ENCODE measurements at regions not wholly inside any gene's neighbourhood (a gene's known extent, or its start where the extent isn't known, plus 50 kb on each side); places are given as distances from the start of the nearest gene placed in this dataset.
"Not testable (repeated sequence)": the region's sequence is repeated elsewhere in the genome, so short reads cannot be mapped to it uniquely, and the experiment has no call there.

GRCh38 chr5:7263398-7264015 lies 132.4 kb upstream of the ADCY2 start:
- H3K4me3 ChIP-seq (ENCODE audit: insufficient read depth, low read depth, low read length); H3K27ac ChIP-seq (ENCODE audit: insufficient read depth, low read depth, low read length, poor library complexity, severe bottlenecking); H3K36me3 ChIP-seq (ENCODE audit: control insufficient read depth, insufficient read depth, low read length); H3K9me3 ChIP-seq (ENCODE audit: control insufficient read depth, low read length); H3K4me1 ChIP-seq (ENCODE audit: control insufficient read depth, insufficient read depth, low read length); H3K27me3 ChIP-seq (ENCODE audit: control insufficient read depth, insufficient read depth, low read length, poor library complexity, severe bottlenecking): not testable (repeated sequence)
- WGBS, 2 experiments, result 90 to 91% methylated on average over 4 of the region's 4 CpGs

DNA sequence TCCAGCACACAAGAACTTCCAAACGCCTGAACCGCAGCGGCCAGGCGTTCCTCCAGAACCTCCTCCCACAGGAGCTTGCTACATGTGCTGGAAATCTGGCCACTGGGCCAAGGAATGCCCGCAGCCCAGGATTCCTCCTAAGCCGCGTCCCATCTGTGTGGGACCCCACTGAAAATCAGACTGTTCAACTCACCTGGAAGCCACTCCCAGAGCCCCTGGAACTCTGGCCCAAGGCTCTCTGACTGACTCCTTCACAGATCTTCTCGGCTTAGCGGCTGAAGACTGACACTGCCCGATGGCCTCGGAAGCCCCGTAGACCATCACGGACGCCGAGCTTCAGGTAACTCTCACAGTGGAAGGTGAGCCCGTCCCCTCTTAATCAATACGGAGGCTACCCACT lies 130.2 kb upstream of the ADCY2 start:
- not testable (repeated sequence) for H3K4me3 ChIP-seq (ENCODE audit: insufficient read depth, low read depth, low read length); H3K9me3 ChIP-seq (ENCODE audit: control insufficient read depth, low read length); H3K4me1 ChIP-seq (ENCODE audit: control insufficient read depth, insufficient read depth, low read length); H3K27me3 ChIP-seq (ENCODE audit: control insufficient read depth, insufficient read depth, low read length, poor library complexity, severe bottlenecking); H3K27ac ChIP-seq (ENCODE audit: insufficient read depth, low read depth, low read length, poor library complexity, severe bottlenecking); H3K36me3 ChIP-seq (ENCODE audit: control insufficient read depth, insufficient read depth, low read length)
- WGBS, 2 experiments, result 89 to 92% methylated on average over 13 of the region's 17 CpGs

DNA sequence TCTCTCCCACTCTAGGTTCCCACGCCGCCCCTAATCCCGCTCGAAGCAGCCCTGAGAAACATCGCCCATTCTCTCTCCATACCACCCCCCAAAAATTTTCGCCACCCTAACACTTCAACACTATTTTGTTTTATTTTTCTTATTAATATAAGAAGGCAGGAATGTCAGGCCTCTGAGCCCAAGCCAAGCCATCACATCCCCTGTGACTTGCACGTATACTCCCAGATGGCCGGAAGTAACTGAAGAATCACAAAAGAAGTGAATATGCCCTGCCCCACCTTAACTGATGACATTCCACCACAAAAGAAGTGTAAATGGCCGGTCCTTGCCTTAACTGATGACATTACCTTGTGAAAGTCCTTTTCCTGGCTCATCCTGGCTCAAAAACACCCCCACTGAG lies 127.2 kb upstream of the ADCY2 start:
- H3K4me1 ChIP-seq (ENCODE audit: control insufficient read depth, insufficient read depth, low read length); H3K27ac ChIP-seq (ENCODE audit: insufficient read depth, low read depth, low read length, poor library complexity, severe bottlenecking); H3K27me3 ChIP-seq (ENCODE audit: control insufficient read depth, insufficient read depth, low read length, poor library complexity, severe bottlenecking); H3K4me3 ChIP-seq (ENCODE audit: insufficient read depth, low read depth, low read length); H3K36me3 ChIP-seq (ENCODE audit: control insufficient read depth, insufficient read depth, low read length); H3K9me3 ChIP-seq (ENCODE audit: control insufficient read depth, low read length): not testable (repeated sequence)
- 83 to 95% methylated on average over 2 of the region's 9 CpGs for WGBS, 2 experiments

DNA sequence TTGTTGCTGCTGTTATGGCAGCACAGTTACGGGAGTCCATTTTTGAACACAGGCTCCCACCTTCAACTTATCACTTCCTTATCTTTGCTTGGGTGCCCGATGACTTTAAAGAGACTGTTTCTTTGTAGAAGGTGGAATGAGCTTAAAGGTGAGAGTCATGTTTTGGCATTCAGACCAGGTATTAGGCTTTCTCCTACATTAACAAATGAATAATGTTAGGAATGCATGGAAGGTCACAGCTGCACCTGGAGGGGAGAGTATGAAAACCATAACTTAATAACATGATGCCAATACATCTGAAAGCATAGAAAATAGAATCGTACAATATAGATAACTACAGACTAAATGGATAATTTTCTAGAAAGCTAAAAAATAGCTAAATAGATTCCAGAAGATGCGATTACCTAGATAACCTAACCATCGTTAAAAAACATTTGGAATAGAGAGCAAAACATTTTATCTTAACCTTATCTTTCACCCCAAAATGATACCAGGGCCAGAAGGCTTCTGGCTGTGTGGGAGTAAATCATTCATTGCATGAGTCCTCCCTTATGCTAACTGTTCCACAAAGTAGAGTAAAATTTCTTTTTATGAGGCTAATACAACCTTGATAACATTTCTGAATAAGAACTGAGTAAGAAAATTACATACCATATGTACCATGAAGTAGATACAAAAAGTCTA lies 126.2 kb upstream of the ADCY2 start:
- Histone ChIP-seq H3K27me3 (ENCODE audit: control insufficient read depth, insufficient read depth, low read length, poor library complexity, severe bottlenecking) (no peaks in the 10 kb centered on the region), H3K4me3 (ENCODE audit: insufficient read depth, low read depth, low read length) (no peak overlapping the region), H3K9me3 (ENCODE audit: control insufficient read depth, low read length) (no peaks in the 10 kb centered on the region), H3K27ac (ENCODE audit: insufficient read depth, low read depth, low read length, poor library complexity, severe bottlenecking) (no peak overlapping the region), H3K4me1 (ENCODE audit: control insufficient read depth, insufficient read depth, low read length) (no peaks in the 10 kb centered on the region), H3K36me3 (ENCODE audit: control insufficient read depth, insufficient read depth, low read length) (no peaks in the 10 kb centered on the region)
- WGBS, 2 experiments, result 88 to 97% methylated on average over 3 of the region's 5 CpGs

DNA sequence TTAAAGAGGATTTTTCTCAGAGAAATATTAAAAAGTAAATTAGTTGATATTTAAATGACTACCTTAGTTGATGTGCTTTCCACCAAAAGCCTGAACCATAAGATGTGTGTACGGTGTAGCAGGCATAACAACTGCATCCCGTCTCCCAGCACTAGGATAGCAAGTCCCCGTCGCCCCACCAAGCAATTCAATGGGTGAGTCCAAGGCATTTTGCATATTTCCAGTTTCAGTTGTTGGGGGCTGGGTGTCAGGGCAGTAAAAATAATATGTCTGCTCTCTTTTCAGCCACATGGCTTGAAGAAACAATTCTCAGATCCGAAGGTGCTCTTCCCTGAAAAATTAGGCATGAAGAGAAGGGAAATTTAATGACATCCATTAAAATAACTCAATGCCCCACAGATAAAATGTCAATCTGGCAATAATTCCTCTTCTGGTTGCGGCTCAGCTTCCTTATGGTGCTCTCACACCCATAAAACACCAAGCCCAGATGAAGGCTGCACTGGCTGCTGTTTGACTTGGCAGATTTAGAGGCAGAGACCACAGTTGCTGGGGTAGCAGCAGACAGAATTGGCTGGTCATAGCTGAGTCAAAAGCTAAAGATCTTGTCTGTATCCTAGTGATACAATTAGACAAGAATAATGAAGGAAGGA lies 124.4 kb upstream of the ADCY2 start:
- WGBS, 2 experiments, result 91 to 93% methylated on average over 6 of the region's 6 CpGs
- no peak overlapping the region for H3K27ac ChIP-seq (ENCODE audit: insufficient read depth, low read depth, low read length, poor library complexity, severe bottlenecking)
- no peaks in the 10 kb centered on the region for H3K27me3 ChIP-seq (ENCODE audit: control insufficient read depth, insufficient read depth, low read length, poor library complexity, severe bottlenecking)
- H3K4me3 ChIP-seq (ENCODE audit: insufficient read depth, low read depth, low read length), result no peak overlapping the region
- no peaks in the 10 kb centered on the region for H3K4me1 ChIP-seq (ENCODE audit: control insufficient read depth, insufficient read depth, low read length)
- no peaks in the 10 kb centered on the region for H3K9me3 ChIP-seq (ENCODE audit: control insufficient read depth, low read length)
- no peaks in the 10 kb centered on the region for H3K36me3 ChIP-seq (ENCODE audit: control insufficient read depth, insufficient read depth, low read length)

- H3K4me3 ChIP-seq (ENCODE audit: insufficient read depth, low read depth, low read length), result no peak overlapping the region
- H3K4me1 ChIP-seq (ENCODE audit: control insufficient read depth, insufficient read depth, low read length), result no peaks in the 10 kb centered on the region
- 95 to 98% methylated on average over 3 of the region's 3 CpGs for WGBS, 2 experiments
- no peak overlapping the region for H3K27ac ChIP-seq (ENCODE audit: insufficient read depth, low read depth, low read length, poor library complexity, severe bottlenecking)
- no peaks in the 10 kb centered on the region for H3K9me3 ChIP-seq (ENCODE audit: control insufficient read depth, low read length)
- H3K27me3 ChIP-seq (ENCODE audit: control insufficient read depth, insufficient read depth, low read length, poor library complexity, severe bottlenecking), result no peaks in the 10 kb centered on the region
- H3K36me3 ChIP-seq (ENCODE audit: control insufficient read depth, insufficient read depth, low read length), result no peaks in the 10 kb centered on the region
Observed at GRCh38 chr5:7272408-7272965, 123.5 kb upstream of the ADCY2 start.

- no peaks in the 10 kb centered on the region for H3K27me3 ChIP-seq (ENCODE audit: control insufficient read depth, insufficient read depth, low read length, poor library complexity, severe bottlenecking)
- H3K4me1 ChIP-seq (ENCODE audit: control insufficient read depth, insufficient read depth, low read length), result no peaks in the 10 kb centered on the region
- WGBS, 2 experiments, result 92% methylated on average over 6 of the region's 6 CpGs
- no peak overlapping the region for H3K27ac ChIP-seq (ENCODE audit: insufficient read depth, low read depth, low read length, poor library complexity, severe bottlenecking)
- H3K9me3 ChIP-seq (ENCODE audit: control insufficient read depth, low read length), result no peaks in the 10 kb centered on the region
- H3K36me3 ChIP-seq (ENCODE audit: control insufficient read depth, insufficient read depth, low read length), result no peaks in the 10 kb centered on the region
- no peak overlapping the region for H3K4me3 ChIP-seq (ENCODE audit: insufficient read depth, low read depth, low read length)
Observed at GRCh38 chr5:7274203-7274602, 121.7 kb upstream of the ADCY2 start.

DNA sequence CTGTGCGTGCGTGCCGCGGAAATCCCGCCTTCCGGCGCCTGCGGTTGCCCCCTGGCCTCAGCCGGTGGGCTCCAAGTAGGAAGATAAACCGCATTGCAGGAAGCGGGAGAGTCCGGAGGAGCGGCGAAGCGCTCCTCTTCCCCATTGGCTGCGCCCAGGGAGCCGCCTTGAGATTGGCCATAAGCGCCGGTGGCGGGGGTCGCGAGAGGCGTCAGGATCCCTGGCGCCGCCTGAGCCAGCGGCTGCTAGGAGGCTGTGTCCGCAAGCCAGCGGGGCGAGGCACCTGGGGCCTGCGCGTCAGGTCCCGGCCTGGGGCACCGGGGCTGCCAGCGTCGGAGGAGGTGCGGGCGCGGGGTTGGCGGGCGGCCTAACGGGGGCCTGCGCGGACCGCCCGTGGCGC lies 106.3 kb upstream of the ADCY2 start:
- 95% methylated on average over 46 of the region's 46 CpGs for WGBS, 2 experiments
- H3K27me3 ChIP-seq (ENCODE audit: control insufficient read depth, insufficient read depth, low read length, poor library complexity, severe bottlenecking); H3K4me3 ChIP-seq (ENCODE audit: insufficient read depth, low read depth, low read length); H3K4me1 ChIP-seq (ENCODE audit: control insufficient read depth, insufficient read depth, low read length); H3K27ac ChIP-seq (ENCODE audit: insufficient read depth, low read depth, low read length, poor library complexity, severe bottlenecking); H3K36me3 ChIP-seq (ENCODE audit: control insufficient read depth, insufficient read depth, low read length); H3K9me3 ChIP-seq (ENCODE audit: control insufficient read depth, low read length): not testable (repeated sequence)

DNA sequence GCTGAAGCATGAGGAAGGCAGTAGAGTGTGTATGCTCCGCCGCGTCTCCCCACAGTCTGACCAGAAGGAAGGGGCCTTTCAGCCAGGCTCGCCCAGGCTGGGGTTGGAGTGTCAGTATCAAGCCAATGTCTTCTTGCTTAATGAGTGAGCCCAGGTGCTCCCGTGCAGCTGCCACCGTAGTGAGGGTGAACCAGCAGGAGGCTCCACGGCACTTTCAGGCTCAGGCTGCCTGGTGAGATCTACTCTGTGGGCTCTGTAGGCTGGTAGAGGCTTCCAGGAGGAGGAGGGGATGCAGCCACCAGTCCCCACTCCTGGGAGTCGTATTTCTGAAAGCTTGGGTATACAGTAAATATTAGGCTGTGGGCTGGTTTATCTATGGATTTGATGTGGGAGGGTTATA lies 98.1 kb upstream of the ADCY2 start:
- not testable (repeated sequence) for H3K9me3 ChIP-seq (ENCODE audit: control insufficient read depth, low read length); H3K4me1 ChIP-seq (ENCODE audit: control insufficient read depth, insufficient read depth, low read length); H3K27me3 ChIP-seq (ENCODE audit: control insufficient read depth, insufficient read depth, low read length, poor library complexity, severe bottlenecking); H3K36me3 ChIP-seq (ENCODE audit: control insufficient read depth, insufficient read depth, low read length); H3K4me3 ChIP-seq (ENCODE audit: insufficient read depth, low read depth, low read length); H3K27ac ChIP-seq (ENCODE audit: insufficient read depth, low read depth, low read length, poor library complexity, severe bottlenecking)
- 93% methylated on average over 3 of the region's 8 CpGs; no CpG with 5 or more reads in 1 of the 2 experiments for WGBS, 2 experiments

- H3K4me1 ChIP-seq (ENCODE audit: control insufficient read depth, insufficient read depth, low read length); H3K9me3 ChIP-seq (ENCODE audit: control insufficient read depth, low read length); H3K36me3 ChIP-seq (ENCODE audit: control insufficient read depth, insufficient read depth, low read length); H3K4me3 ChIP-seq (ENCODE audit: insufficient read depth, low read depth, low read length); H3K27ac ChIP-seq (ENCODE audit: insufficient read depth, low read depth, low read length, poor library complexity, severe bottlenecking); H3K27me3 ChIP-seq (ENCODE audit: control insufficient read depth, insufficient read depth, low read length, poor library complexity, severe bottlenecking): not testable (repeated sequence)
- 93 to 95% methylated on average over 10 of the region's 10 CpGs for WGBS, 2 experiments
Observed at GRCh38 chr5:7299731-7300130, 96.2 kb upstream of the ADCY2 start.
